Colonic mucosa (tissue), 4 donors: ENCODE measurements at regions not wholly inside any gene's neighbourhood (a gene's known extent, or its start where the extent isn't known, plus 50 kb on each side); places are given as distances from the start of the nearest gene placed in this dataset.

ENCODE experiments used
- DNase-seq: peaks from one replicate; pipeline ENCODE4 v3.0.0-alpha.2; 2020
- H3K27ac ChIP-seq: fragments of 200-600 bp; one replicate; pipeline ENCODE4 v1.8.0; 2021
- H3K27me3 ChIP-seq: fragments of 200-600 bp; one replicate; pipeline ENCODE4 v1.8.0; 2021
- H3K36me3 ChIP-seq: fragments of 200-600 bp; one replicate; pipeline ENCODE4 v1.8.0; 2021
- H3K4me1 ChIP-seq: fragments of 200-600 bp; one replicate; pipeline ENCODE4 v1.8.0; 2021; ENCODE audit warnings: mild to moderate bottlenecking
- H3K4me3 ChIP-seq: fragments of 200-600 bp; one replicate; pipeline ENCODE4 v1.8.0; 2021
- H3K9ac ChIP-seq, 2 donors: one replicate each; pipeline ENCODE4 v1.7.0; 2013; ENCODE audit warnings: control low read depth in 2 of 2, low read depth in 2 of 2, low read length in 2 of 2
- H3K9me3 ChIP-seq: fragments of 200-600 bp; one replicate; pipeline ENCODE4 v1.8.0; 2021
- intact Hi-C: fragments of 100-400 bp; cut with DNase I; formaldehyde crosslinking; loops from one replicate; pipeline ENCODE4 v1.14.1; 2022
- TF ChIP-seq, protein P1 (sequence below): fragments of 200-600 bp; IDR thresholded peaks from one replicate; pipeline ENCODE4 v1.8.0; 2022; ENCODE audit warnings: antibody characterized with exemption, mild to moderate bottlenecking
- donor health status: healthy.
- donor health status: DM: no; HTN: no; CAD: no.
- donor health status: DM: no; HTN: no; CAD: no.

DNA sequence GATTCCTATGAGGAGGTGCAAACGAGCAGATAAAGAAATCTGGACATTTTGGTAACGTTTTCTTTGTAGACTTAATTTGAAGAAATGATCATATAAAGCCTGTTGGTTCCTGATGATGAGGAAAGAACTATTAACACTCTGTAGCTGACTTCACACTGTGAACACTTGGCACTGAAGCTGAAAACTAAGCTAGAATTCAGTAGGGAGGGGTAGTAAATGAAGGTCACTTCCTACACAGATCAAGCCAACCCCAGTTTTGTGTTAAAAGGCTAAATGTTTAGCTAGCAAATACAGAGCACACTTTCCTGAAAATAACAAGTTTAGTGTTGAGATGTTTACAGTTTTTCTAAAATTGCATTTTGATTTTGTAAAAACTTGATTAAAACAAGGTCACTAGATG, 296.2 kb upstream of the PRDM1 start:
- Histone ChIP-seq H3K27ac (no peak overlapping the region), H3K9ac (no peak overlapping the region), H3K4me1 (no peaks in the 10 kb centered on the region), H3K36me3 (no peaks in the 10 kb centered on the region), H3K9me3 (no peaks in the 10 kb centered on the region), H3K27me3 (no peaks in the 10 kb centered on the region), H3K4me3 (no peak overlapping the region)
- DNase-seq: no peak
- intact Hi-C loops: no loop called here
- TF ChIP-seq, protein P1, sequence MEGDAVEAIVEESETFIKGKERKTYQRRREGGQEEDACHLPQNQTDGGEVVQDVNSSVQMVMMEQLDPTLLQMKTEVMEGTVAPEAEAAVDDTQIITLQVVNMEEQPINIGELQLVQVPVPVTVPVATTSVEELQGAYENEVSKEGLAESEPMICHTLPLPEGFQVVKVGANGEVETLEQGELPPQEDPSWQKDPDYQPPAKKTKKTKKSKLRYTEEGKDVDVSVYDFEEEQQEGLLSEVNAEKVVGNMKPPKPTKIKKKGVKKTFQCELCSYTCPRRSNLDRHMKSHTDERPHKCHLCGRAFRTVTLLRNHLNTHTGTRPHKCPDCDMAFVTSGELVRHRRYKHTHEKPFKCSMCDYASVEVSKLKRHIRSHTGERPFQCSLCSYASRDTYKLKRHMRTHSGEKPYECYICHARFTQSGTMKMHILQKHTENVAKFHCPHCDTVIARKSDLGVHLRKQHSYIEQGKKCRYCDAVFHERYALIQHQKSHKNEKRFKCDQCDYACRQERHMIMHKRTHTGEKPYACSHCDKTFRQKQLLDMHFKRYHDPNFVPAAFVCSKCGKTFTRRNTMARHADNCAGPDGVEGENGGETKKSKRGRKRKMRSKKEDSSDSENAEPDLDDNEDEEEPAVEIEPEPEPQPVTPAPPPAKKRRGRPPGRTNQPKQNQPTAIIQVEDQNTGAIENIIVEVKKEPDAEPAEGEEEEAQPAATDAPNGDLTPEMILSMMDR: no peak

GRCh38 chr6:105787747-105788146, 298.4 kb upstream of the PRDM1 start:
- H3K36me3 ChIP-seq: no peaks in the 10 kb centered on the region
- no peak for DNase-seq
- H3K27me3 ChIP-seq: no peaks in the 10 kb centered on the region
- no peak overlapping the region for H3K9ac ChIP-seq
- no peaks in the 10 kb centered on the region for H3K9me3 ChIP-seq
- intact Hi-C loops: no loop called here
- no peaks in the 10 kb centered on the region for H3K4me1 ChIP-seq
- no peak overlapping the region for H3K4me3 ChIP-seq
- TF ChIP-seq, protein P1: no peak
- no peak overlapping the region for H3K27ac ChIP-seq

DNA sequence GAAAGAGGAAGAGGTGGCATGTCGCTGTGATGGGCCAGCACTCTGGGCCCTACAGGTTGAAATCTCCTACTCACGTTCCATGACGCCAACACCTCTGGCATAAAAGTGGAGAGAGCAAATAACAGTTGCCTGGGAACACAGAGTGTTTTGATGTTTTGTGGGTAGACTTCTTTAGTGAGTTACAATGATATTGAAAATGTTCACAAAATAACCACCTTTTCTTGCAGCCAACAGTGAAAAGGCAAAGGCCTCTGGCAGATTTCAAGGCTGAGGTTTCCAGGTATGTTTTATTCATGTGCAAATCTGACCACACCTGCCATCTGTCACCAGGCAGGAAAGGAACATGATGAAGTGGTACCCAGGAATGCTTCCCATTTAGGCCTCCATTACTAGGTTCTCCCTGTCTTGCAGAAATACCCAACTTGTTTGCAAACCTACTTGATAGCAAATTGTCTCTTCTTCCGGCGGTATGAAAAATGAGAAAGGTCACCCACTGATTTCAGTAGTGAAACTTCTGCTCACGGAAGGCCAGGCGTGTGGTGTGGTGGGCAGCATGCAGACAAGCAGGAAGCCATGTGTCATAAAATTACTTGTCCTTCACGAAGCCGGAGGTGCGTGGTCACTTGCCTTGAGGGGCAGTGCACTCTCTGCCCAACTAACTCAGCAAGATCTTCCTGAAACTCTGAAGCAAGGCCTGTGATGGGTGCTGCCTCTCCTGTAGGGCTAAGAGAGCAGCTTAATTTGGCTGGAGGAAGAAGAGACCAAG, 299.1 kb upstream of the PRDM1 start:
- Histone ChIP-seq H3K4me1 (no peaks in the 10 kb centered on the region), H3K27ac (no peak overlapping the region), H3K36me3 (no peaks in the 10 kb centered on the region), H3K4me3 (no peak overlapping the region), H3K27me3 (no peaks in the 10 kb centered on the region), H3K9ac (no peak overlapping the region), H3K9me3 (no peaks in the 10 kb centered on the region)
- intact Hi-C loops: no loop called here
- no peak for DNase-seq
- TF ChIP-seq, protein P1: no peak

DNA sequence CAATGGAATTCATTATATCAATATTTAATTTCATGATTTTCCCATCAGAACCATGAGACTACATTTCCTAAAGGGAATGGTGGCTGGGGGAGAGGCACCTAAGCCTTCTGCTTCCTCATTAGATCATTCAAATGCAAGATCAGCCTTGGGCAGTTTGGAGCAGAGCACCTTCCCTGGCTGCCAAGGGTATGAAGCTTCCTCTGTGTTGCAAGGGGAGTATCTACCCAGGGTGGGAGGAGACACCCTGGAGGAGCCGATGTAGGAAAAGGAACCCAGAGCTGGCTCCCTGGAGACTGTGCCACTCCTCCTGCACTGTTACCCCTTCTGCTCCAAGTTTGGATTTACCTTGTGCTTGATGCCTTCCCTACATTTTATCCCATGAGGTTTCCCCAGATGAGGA, 299.7 kb upstream of the PRDM1 start:
- H3K27me3 ChIP-seq: no peaks in the 10 kb centered on the region
- no peak overlapping the region for H3K4me3 ChIP-seq
- no peak overlapping the region for H3K27ac ChIP-seq
- no peak overlapping the region for H3K9ac ChIP-seq
- TF ChIP-seq, protein P1: no peak
- intact Hi-C loops: no loop called here
- H3K9me3 ChIP-seq: no peaks in the 10 kb centered on the region
- no peaks in the 10 kb centered on the region for H3K36me3 ChIP-seq
- no peaks in the 10 kb centered on the region for H3K4me1 ChIP-seq
- DNase-seq: no peak

DNA sequence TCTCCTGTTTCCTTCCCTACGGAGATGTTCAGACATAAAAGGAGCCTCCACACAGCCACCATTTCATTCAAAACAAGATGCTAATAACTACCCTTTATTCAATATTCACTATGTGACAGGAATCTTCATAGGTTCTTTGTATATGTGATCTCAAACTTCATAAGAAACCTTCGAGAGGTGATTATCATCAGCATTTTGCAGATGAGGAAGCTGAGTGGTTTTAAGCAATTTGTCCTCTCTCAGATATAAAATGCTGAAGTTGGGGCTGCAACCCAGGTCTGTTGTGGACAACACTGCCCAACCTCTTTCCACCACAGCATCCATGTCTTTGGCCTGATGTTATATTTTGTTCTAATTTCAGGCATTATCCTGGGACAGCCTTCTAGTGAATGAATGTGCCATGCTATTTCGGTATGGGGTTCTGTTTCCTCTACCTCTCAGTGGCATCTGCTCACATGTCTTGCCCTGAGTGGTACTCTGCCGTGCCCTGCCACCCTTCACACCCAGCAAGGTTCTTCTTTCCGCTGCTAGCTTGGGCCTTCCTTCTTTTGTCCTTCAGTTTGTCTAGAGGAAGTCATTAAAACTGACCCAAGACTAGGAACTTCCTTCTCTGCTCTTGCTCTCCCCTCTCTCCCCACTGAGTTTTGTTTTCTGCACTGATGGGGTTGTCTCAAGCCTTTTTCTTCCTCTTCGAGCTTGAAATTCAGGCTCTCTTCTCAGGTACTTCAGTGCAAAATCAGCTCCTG, 300.9 kb upstream of the PRDM1 start:
- H3K27me3 ChIP-seq: no peaks in the 10 kb centered on the region
- no peaks in the 10 kb centered on the region for H3K4me1 ChIP-seq
- H3K9ac ChIP-seq: no peak overlapping the region
- H3K4me3 ChIP-seq: no peak overlapping the region
- intact Hi-C loops: no loop called here
- H3K36me3 ChIP-seq: no peaks in the 10 kb centered on the region
- H3K9me3 ChIP-seq: no peaks in the 10 kb centered on the region
- TF ChIP-seq, protein P1: no peak
- no peak for DNase-seq
- no peak overlapping the region for H3K27ac ChIP-seq
